ENCODE measurements at regions not wholly inside any gene's neighbourhood (a gene's known extent, or its start where the extent isn't known, plus 50 kb on each side); places are given as distances from the start of the nearest gene placed in this dataset.

GRCh38 chr6:140062043-140063020 is 687.9 kb upstream of the CITED2 start:
- no peak for TF ChIP-seq CTCF (IDR thresholded peaks at IDR 0.05; ENCODE audit: insufficient read depth in 1 of 2, low read depth in 1 of 2, low read length in 1 of 2, severe bottlenecking in 1 of 2, unreplicated experiment in 1 of 2)
- Mint-ChIP-seq H3K4me1 (ENCODE audit: low read depth, unreplicated experiment) (no peaks in the 10 kb centered on the region), H3K4me3 (ENCODE audit: unreplicated experiment) (no peak overlapping the region), H3K9me3 (ENCODE audit: unreplicated experiment) (no peaks in the 10 kb centered on the region), H3K27me3 (ENCODE audit: insufficient read depth, unreplicated experiment) (no peaks in the 10 kb centered on the region), H3K27ac (ENCODE audit: unreplicated experiment) (no peak overlapping the region), H3K36me3 (ENCODE audit: insufficient read depth, unreplicated experiment) (no peaks in the 10 kb centered on the region)
- Histone ChIP-seq H3K36me3 (ENCODE audit: control insufficient read depth, insufficient read depth, low read length) (no peaks in the 10 kb centered on the region), H3K4me3 (ENCODE audit: low read depth, low read length) (no peak overlapping the region), H3K4me1 (no peaks in the 10 kb centered on the region), H3K9me3 (no peaks in the 10 kb centered on the region), H3K27me3 (replicated peaks; ENCODE audit: control insufficient read depth, insufficient read depth, low read length) (no peaks in the 10 kb centered on the region)
- ChIA-PET CTCF (no interaction called here), POLR2A (no interaction called here)
- no TSS peak for BruUV-seq (replicated peaks)
- no peak for DNase-seq
- intact Hi-C loops (cut with micrococcal nuclease; ENCODE audit: unreplicated experiment) = no loop called here

GRCh38 chr6:140061110-140062042 is 686.9 kb upstream of the CITED2 start:
- H3K4me1 Mint-ChIP-seq (ENCODE audit: low read depth, unreplicated experiment) = no peaks in the 10 kb centered on the region
- H3K27me3 Mint-ChIP-seq (ENCODE audit: insufficient read depth, unreplicated experiment) = peaks cover 3% of the 10 kb centered on the region
- no peak for DNase-seq
- no peak overlapping the region for H3K27ac Mint-ChIP-seq (ENCODE audit: unreplicated experiment)
- CTCF ChIA-PET = no interaction called here
- Histone ChIP-seq H3K4me1 (no peaks in the 10 kb centered on the region), H3K4me3 (ENCODE audit: low read depth, low read length) (no peak overlapping the region), H3K9me3 (no peaks in the 10 kb centered on the region), H3K27me3 (replicated peaks; ENCODE audit: control insufficient read depth, insufficient read depth, low read length) (no peaks in the 10 kb centered on the region), H3K36me3 (ENCODE audit: control insufficient read depth, insufficient read depth, low read length) (no peaks in the 10 kb centered on the region)
- POLR2A ChIA-PET = no interaction called here
- no peaks in the 10 kb centered on the region for H3K9me3 Mint-ChIP-seq (ENCODE audit: unreplicated experiment)
- H3K4me3 Mint-ChIP-seq (ENCODE audit: unreplicated experiment) = no peak overlapping the region
- no TSS peak for BruUV-seq (replicated peaks)
- TF ChIP-seq CTCF (IDR thresholded peaks at IDR 0.05; ENCODE audit: insufficient read depth in 1 of 2, low read depth in 1 of 2, low read length in 1 of 2, severe bottlenecking in 1 of 2, unreplicated experiment in 1 of 2) = no peak
- intact Hi-C loops (cut with micrococcal nuclease; ENCODE audit: unreplicated experiment) = no loop called here
- no peaks in the 10 kb centered on the region for H3K36me3 Mint-ChIP-seq (ENCODE audit: insufficient read depth, unreplicated experiment)

GRCh38 chr6:140059947-140060346 is 685.5 kb upstream of the CITED2 start:
- ChIA-PET CTCF (no interaction called here), POLR2A (no interaction called here)
- no peak for TF ChIP-seq CTCF (IDR thresholded peaks at IDR 0.05; ENCODE audit: insufficient read depth in 1 of 2, low read depth in 1 of 2, low read length in 1 of 2, severe bottlenecking in 1 of 2, unreplicated experiment in 1 of 2)
- Mint-ChIP-seq H3K9me3 (ENCODE audit: unreplicated experiment) (no peaks in the 10 kb centered on the region), H3K4me1 (ENCODE audit: low read depth, unreplicated experiment) (no peaks in the 10 kb centered on the region), H3K27me3 (ENCODE audit: insufficient read depth, unreplicated experiment) (peaks cover 3% of the 10 kb centered on the region), H3K36me3 (ENCODE audit: insufficient read depth, unreplicated experiment) (no peaks in the 10 kb centered on the region), H3K27ac (ENCODE audit: unreplicated experiment) (no peak overlapping the region), H3K4me3 (ENCODE audit: unreplicated experiment) (no peak overlapping the region)
- H3K4me1 ChIP-seq = no peaks in the 10 kb centered on the region
- H3K36me3 ChIP-seq (ENCODE audit: control insufficient read depth, insufficient read depth, low read length) = no peaks in the 10 kb centered on the region
- DNase-seq = no peak
- no peaks in the 10 kb centered on the region for H3K27me3 ChIP-seq (replicated peaks; ENCODE audit: control insufficient read depth, insufficient read depth, low read length)
- no TSS peak for BruUV-seq (replicated peaks)
- no peaks in the 10 kb centered on the region for H3K9me3 ChIP-seq
- H3K4me3 ChIP-seq (ENCODE audit: low read depth, low read length) = no peak overlapping the region
- intact Hi-C loops (cut with micrococcal nuclease; ENCODE audit: unreplicated experiment) = loop anchor here (10.0 kb wide), 1 partner anchor 385 kb away; no protein-coding TSS in a partner anchor
